Lung (tissue), 11 donors: ENCODE measurements at regions not wholly inside any gene's neighbourhood (a gene's known extent, or its start where the extent isn't known, plus 50 kb on each side); places are given as distances from the start of the nearest gene placed in this dataset.

Experiments used
- ATAC-seq: fragments of 200-7000 bp; cut with Tn5 transposase; one replicate; pipeline ENCODE4 v1.9.1; 2020; ENCODE audit warnings: moderate number of reproducible peaks; ENCODE audit not compliant: insufficient read depth, low FRiP score
- DNase-seq, 3 donors: peaks; one replicate each; pipeline ENCODE4 v3.0.0-alpha.2; 2013 to 2017
- H3K27ac ChIP-seq, 2 donors: one replicate each; pipeline ENCODE4 v1.5.1; 2013; ENCODE audit warnings: mild to moderate bottlenecking in 2 of 2, moderate library complexity in 2 of 2, control low read depth in 1 of 2, inconsistent platforms in 1 of 2, low read depth in 1 of 2, low read length in 1 of 2
- H3K27me3 ChIP-seq, 3 donors: one replicate each; pipeline ENCODE4 v1.5.1; 2013; ENCODE audit warnings: low read length in 2 of 3; ENCODE audit not compliant: control insufficient read depth in 3 of 3, insufficient read depth in 3 of 3
- H3K36me3 ChIP-seq, 4 donors: one replicate each; pipeline ENCODE4 v1.5.1; 2013; ENCODE audit warnings: low read length in 4 of 4, mild to moderate bottlenecking in 1 of 4, moderate library complexity in 1 of 4; ENCODE audit not compliant: control insufficient read depth in 4 of 4, insufficient read depth in 4 of 4
- H3K4me1 ChIP-seq, 5 donors: one replicate each; pipeline ENCODE4 v1.5.1; 2013; ENCODE audit warnings: low read length in 5 of 5, mild to moderate bottlenecking in 2 of 5, moderate library complexity in 1 of 5; ENCODE audit not compliant: control insufficient read depth in 5 of 5, insufficient read depth in 5 of 5
- H3K4me3 ChIP-seq: one replicate; pipeline ENCODE4 v1.5.1; 2013; ENCODE audit warnings: mild to moderate bottlenecking, control low read depth, moderate library complexity
- H3K9ac ChIP-seq, 2 donors: one replicate each; pipeline ENCODE4 v1.5.1; 2013; ENCODE audit warnings: low read length in 2 of 2, control low read depth in 1 of 2; ENCODE audit not compliant: insufficient read depth in 1 of 2
- H3K9me3 ChIP-seq, 4 donors: one replicate each; pipeline ENCODE4 v1.5.1; 2013; ENCODE audit warnings: low read length in 3 of 4, mild to moderate bottlenecking in 1 of 4, moderate library complexity in 1 of 4; ENCODE audit not compliant: control insufficient read depth in 4 of 4, insufficient read depth in 3 of 4
- CTCF ChIP-seq: IDR thresholded peaks from 2 replicates; pipeline ENCODE4 v1.5.1; 2012; ENCODE audit warnings: mild to moderate bottlenecking; ENCODE audit errors: control extremely low read depth, extremely low read depth
- WGBS, 2 donors: extraction: QIAGEN DNeasy Blood & Tissue Kit; methylation state at CpG; one replicate each; pipeline ENCODE4 v1.1.7; 2013; 5-methylcytosine and 5-hydroxymethylcytosine counted together
- donor health status: control.
- donor health status: control.
- donor health status: Bipolar disorder and iron deficiency.
- donor health status: healthy.
- donor health status: DM: yes; HTN: yes; CAD: no.

- 78 to 80% methylated on average over 1 of the region's 1 CpG for WGBS, 2 donors
- H3K36me3 ChIP-seq: no peaks in the 10 kb centered on the region
- no peak overlapping the region for H3K27ac ChIP-seq
- DNase-seq (no peak), ATAC-seq (no peak)
- no peaks in the 10 kb centered on the region for H3K4me1 ChIP-seq
- no peaks in the 10 kb centered on the region for H3K9me3 ChIP-seq
- TF ChIP-seq CTCF: no peak
- no peak overlapping the region for H3K9ac ChIP-seq
- H3K4me3 ChIP-seq: no peak overlapping the region
- no peaks in the 10 kb centered on the region for H3K27me3 ChIP-seq
Observed at GRCh38 chr6:140684776-140685550, 1310.5 kb upstream of the CITED2 start.

DNA sequence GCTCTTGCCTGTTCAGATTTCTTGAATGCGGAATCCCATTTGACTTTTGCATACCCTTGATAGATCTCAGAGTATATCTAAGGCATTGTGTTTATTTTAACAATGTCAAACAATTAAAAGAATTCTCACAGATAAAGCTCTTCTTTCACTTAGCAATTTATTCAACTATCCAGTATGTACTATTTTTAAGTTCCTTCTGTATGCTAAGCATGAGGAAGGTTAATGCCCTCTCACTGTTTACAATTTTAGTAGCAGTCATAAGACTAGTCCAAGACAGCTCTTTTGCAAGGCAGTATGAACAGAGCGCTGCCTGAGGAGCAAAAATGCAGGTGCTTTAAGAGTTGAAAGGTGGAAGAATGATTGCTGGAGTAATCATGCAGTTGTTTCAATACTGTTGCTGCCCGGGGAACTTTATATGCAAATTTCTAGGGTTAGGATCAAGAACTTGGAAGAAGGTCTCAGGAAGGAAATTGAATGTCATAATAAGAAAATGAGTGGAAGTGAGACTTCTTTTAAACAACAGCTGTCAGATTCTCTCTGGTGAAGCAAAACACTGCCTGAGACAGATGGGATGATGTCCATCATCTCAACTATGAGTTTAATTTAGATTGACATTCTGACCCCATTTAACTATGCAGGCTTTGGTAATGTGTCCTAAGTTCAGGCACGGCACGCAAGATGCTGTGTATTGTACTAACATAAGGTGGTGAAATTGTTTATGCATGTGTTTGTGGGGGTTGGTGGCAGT lies 1303.5 kb upstream of the CITED2 start:
- H3K4me1 ChIP-seq: peaks cover 0 to 4% (median 0%) of the 10 kb centered on the region in 5 donors
- WGBS, 2 donors: 54 to 62% methylated on average over 5 of the region's 5 CpGs
- no peak for TF ChIP-seq CTCF

DNA sequence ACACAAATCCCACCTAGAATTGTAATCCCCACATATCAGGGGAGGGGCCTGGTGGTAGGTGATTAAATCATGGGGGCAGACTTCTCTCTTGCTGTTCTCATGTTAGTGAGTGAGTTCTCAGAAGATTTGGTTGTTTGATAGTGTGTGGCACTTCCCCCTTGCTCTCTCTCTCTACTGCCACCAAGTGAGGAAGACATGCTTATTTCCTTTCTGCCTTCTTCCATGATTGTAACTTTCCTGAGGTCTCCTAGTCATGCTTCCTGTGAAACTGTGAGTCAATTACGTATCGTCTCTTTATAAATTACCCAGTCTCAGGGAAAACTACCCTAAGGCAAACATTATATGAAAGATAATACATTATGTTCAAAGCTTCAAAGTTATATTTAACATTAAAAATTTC lies 1297.5 kb upstream of the CITED2 start:
- Histone ChIP-seq H3K27ac (no peak overlapping the region), H3K36me3 (no peaks in the 10 kb centered on the region), H3K9me3 (no peaks in the 10 kb centered on the region), H3K4me3 (no peak overlapping the region), H3K4me1 (no peaks in the 10 kb centered on the region), H3K27me3 (no peaks in the 10 kb centered on the region), H3K9ac (no peak overlapping the region)
- DNase-seq (peak in 1 of 3 donors; percentile 4), ATAC-seq (no peak)
- WGBS, 2 donors: 62 to 83% methylated on average over 2 of the region's 2 CpGs
- TF ChIP-seq CTCF: no peak

More for the DNA sequence above, 1303.5 kb upstream of the CITED2 start:
- H3K27ac ChIP-seq: no peak overlapping the region
- no peaks in the 10 kb centered on the region for H3K9me3 ChIP-seq
- H3K9ac ChIP-seq: no peak overlapping the region
- H3K27me3 ChIP-seq: no peaks in the 10 kb centered on the region
- DNase-seq: no peak
- no peak overlapping the region for H3K4me3 ChIP-seq
- no peak for ATAC-seq
- H3K36me3 ChIP-seq: no peaks in the 10 kb centered on the region
